WTC11 (cell line): ENCODE measurements at regions not wholly inside any gene's neighbourhood (a gene's known extent, or its start where the extent isn't known, plus 50 kb on each side); places are given as distances from the start of the nearest gene placed in this dataset.

Experiments used
- ATAC-seq: fragments of 200-7000 bp; cut with Tn5 transposase; 2 replicates; pipeline ENCODE4 v1.10.0; 2021; ENCODE audit warnings: mild to moderate bottlenecking, moderate library complexity
- CTCF ChIA-PET: fragments of 300-600 bp; sonication (Branson Sonifier 250); formaldehyde crosslinking; loops from one replicate; lab custom pipeline; 2021; ENCODE audit warnings: antibody characterized with exemption; lab: Charles Lee
- POLR2A ChIA-PET: fragments of 350-600 bp; sonication (Branson Sonifier 250); formaldehyde crosslinking; loops from one replicate; lab custom pipeline; 2021; ENCODE audit warnings: antibody characterized with exemption; lab: Charles Lee
- DNase-seq: peaks from one replicate; pipeline ENCODE4 v3.0.0; 2021; ENCODE audit warnings: low spot score
- H3K27ac Mint-ChIP-seq: 2 replicates; pipeline ENCODE4 v1.8.0; 2021; ENCODE audit warnings: mixed read lengths
- H3K27me3 Mint-ChIP-seq: 2 replicates; pipeline ENCODE4 v1.8.0; 2021; ENCODE audit warnings: low read depth, mild to moderate bottlenecking, moderate library complexity, mixed read lengths
- H3K36me3 Mint-ChIP-seq: 2 replicates; pipeline ENCODE4 v1.8.0; 2021; ENCODE audit warnings: mixed read lengths
- H3K4me1 Mint-ChIP-seq: 2 replicates; pipeline ENCODE4 v1.8.0; 2022; ENCODE audit warnings: mixed read lengths
- H3K4me3 Mint-ChIP-seq: 2 replicates; pipeline ENCODE4 v1.8.0; 2021; ENCODE audit warnings: mild to moderate bottlenecking, moderate library complexity, mixed read lengths
- H3K9me3 Mint-ChIP-seq: 2 replicates; pipeline ENCODE4 v1.8.0; 2021; ENCODE audit warnings: mixed read lengths
- ATF3 ChIP-seq: sonication (generic); formaldehyde crosslinking; conservative IDR thresholded peaks from 2 replicates; pipeline ENCODE4 v1.8.1; 2022; ENCODE audit warnings: mild to moderate bottlenecking, missing genetic modification reagents
- ESRRA ChIP-seq: sonication (generic); formaldehyde crosslinking; IDR thresholded peaks from 2 replicates; pipeline ENCODE4 v1.8.1; 2022; ENCODE audit warnings: mild to moderate bottlenecking, missing genetic modification reagents, borderline replicate concordance
- ETV6 ChIP-seq: sonication (generic); formaldehyde crosslinking; IDR thresholded peaks from 2 replicates; pipeline ENCODE4 v1.8.1; 2022; ENCODE audit warnings: mild to moderate bottlenecking, missing genetic modification reagents
- FOXP4 ChIP-seq: sonication (generic); formaldehyde crosslinking; IDR thresholded peaks from 2 replicates; pipeline ENCODE4 v1.8.0; 2022; ENCODE audit warnings: mild to moderate bottlenecking, missing genetic modification reagents
- JAZF1 ChIP-seq: fragments of 250-450 bp; sonication (Bioruptor Pico); IDR thresholded peaks from 2 replicates; pipeline ENCODE4 v1.9.0; 2021; ENCODE audit warnings: moderate library complexity, mild to moderate bottlenecking, inconsistent platforms
- MLX ChIP-seq: sonication (generic); formaldehyde crosslinking; IDR thresholded peaks from 2 replicates; pipeline ENCODE4 v1.8.1; 2023; ENCODE audit warnings: mild to moderate bottlenecking, missing genetic modification reagents, moderate library complexity
- MXD4 ChIP-seq: fragments of 250-450 bp; sonication (Bioruptor Pico); IDR thresholded peaks from 2 replicates; pipeline ENCODE4 v1.8.0; 2021; ENCODE audit warnings: mild to moderate bottlenecking, moderate library complexity, borderline replicate concordance
- USF1 ChIP-seq: sonication (generic); formaldehyde crosslinking; IDR thresholded peaks from 2 replicates; pipeline ENCODE4 v1.8.0; 2022; ENCODE audit warnings: mild to moderate bottlenecking, missing genetic modification reagents
- USF2 ChIP-seq: sonication (generic); formaldehyde crosslinking; IDR thresholded peaks from 2 replicates; pipeline ENCODE4 v1.8.1; 2023; ENCODE audit warnings: mild to moderate bottlenecking, missing genetic modification reagents, moderate library complexity
- ZBTB43 ChIP-seq: sonication (generic); formaldehyde crosslinking; IDR thresholded peaks from 2 replicates; pipeline ENCODE4 v1.8.1; 2023; ENCODE audit warnings: mild to moderate bottlenecking, missing genetic modification reagents
- ZNF232 ChIP-seq: sonication (generic); formaldehyde crosslinking; IDR thresholded peaks from 2 replicates; pipeline ENCODE4 v1.8.0; 2022; ENCODE audit warnings: mild to moderate bottlenecking, missing genetic modification reagents
- ZNF423 ChIP-seq: fragments of 250-450 bp; sonication (Bioruptor Pico); IDR thresholded peaks from 2 replicates; pipeline ENCODE4 v2.1.2; 2022; ENCODE audit warnings: mild to moderate bottlenecking, moderate library complexity
- ZNF512 ChIP-seq: sonication (generic); formaldehyde crosslinking; IDR thresholded peaks from 2 replicates; pipeline ENCODE4 v1.8.1; 2022; ENCODE audit warnings: missing genetic modification reagents, borderline replicate concordance
- ZNF532 ChIP-seq: fragments of 250-450 bp; sonication (Bioruptor Pico); IDR thresholded peaks from 2 replicates; pipeline ENCODE4 v1.9.0; 2021; ENCODE audit warnings: mild to moderate bottlenecking, borderline replicate concordance
- ZSCAN18 ChIP-seq: fragments of 250-450 bp; sonication (Bioruptor Pico); IDR thresholded peaks from 2 replicates; pipeline ENCODE4 v2.1.2; 2022; ENCODE audit warnings: mild to moderate bottlenecking, moderate library complexity

GRCh38 chr2:133836691-133837345, 268.6 kb upstream of the NCKAP5 start:
- no peaks in the 10 kb centered on the region for H3K4me1 Mint-ChIP-seq
- TF ChIP-seq FOXP4 (CRISPR knock-in tag) (no peak), ZNF232 (CRISPR knock-in tag) (no peak), ATF3 (CRISPR knock-in tag) (no peak), ZBTB43 (CRISPR knock-in tag) (no peak), JAZF1 (CRISPR knock-in tag) (no peak), ETV6 (CRISPR knock-in tag) (no peak)
- TF ChIP-seq, all 79 proteins: peak for 0
- Mint-ChIP-seq H3K36me3 (no peaks in the 10 kb centered on the region), H3K27ac (no peak overlapping the region), H3K9me3 (peaks cover 9% of the 10 kb centered on the region), H3K27me3 (no peaks in the 10 kb centered on the region), H3K4me3 (no peak overlapping the region)
- CTCF ChIA-PET: no interaction called here
- ATAC-seq (no peak), DNase-seq (no peak)
- POLR2A ChIA-PET: no interaction called here

GRCh38 chr2:133837441-133838094, 269.3 kb upstream of the NCKAP5 start:
- TF ChIP-seq ZSCAN18 (CRISPR knock-in tag): no peak
- TF ChIP-seq ZNF423 (CRISPR knock-in tag): no peak
- TF ChIP-seq USF2 (CRISPR knock-in tag): no peak
- TF ChIP-seq ZNF532 (CRISPR knock-in tag): no peak
- no peak for TF ChIP-seq MLX (CRISPR knock-in tag)
- no peak for TF ChIP-seq ESRRA (CRISPR knock-in tag)
- no peak for TF ChIP-seq MXD4 (CRISPR knock-in tag)
- TF ChIP-seq ZNF512 (CRISPR knock-in tag): no peak
- TF ChIP-seq USF1 (CRISPR knock-in tag): no peak
- no peaks in the 10 kb centered on the region for H3K36me3 Mint-ChIP-seq
- no peak overlapping the region for H3K4me3 Mint-ChIP-seq
- no peak for ATAC-seq
- no peak for DNase-seq
- H3K27me3 Mint-ChIP-seq: no peaks in the 10 kb centered on the region
- ChIA-PET POLR2A (no interaction called here), CTCF (no interaction called here)
- peaks cover 9% of the 10 kb centered on the region for H3K9me3 Mint-ChIP-seq
- H3K27ac Mint-ChIP-seq: no peak overlapping the region
- H3K4me1 Mint-ChIP-seq: peaks cover 2% of the 10 kb centered on the region; the same call in 1 of the 2 replicates
